ENCODE measurements at regions not wholly inside any gene's neighbourhood (a gene's known extent, or its start where the extent isn't known, plus 50 kb on each side); places are given as distances from the start of the nearest gene placed in this dataset.

- no peaks in the 10 kb centered on the region for H3K9me3 ChIP-seq
- TF ChIP-seq POLR2AphosphoS5 (IDR thresholded peaks at IDR 0.05) (no peak), EP300 (IDR thresholded peaks at IDR 0.05) (no peak), POLR2A (IDR thresholded peaks at IDR 0.05) (no peak)
- TF ChIP-seq, protein P1, sequence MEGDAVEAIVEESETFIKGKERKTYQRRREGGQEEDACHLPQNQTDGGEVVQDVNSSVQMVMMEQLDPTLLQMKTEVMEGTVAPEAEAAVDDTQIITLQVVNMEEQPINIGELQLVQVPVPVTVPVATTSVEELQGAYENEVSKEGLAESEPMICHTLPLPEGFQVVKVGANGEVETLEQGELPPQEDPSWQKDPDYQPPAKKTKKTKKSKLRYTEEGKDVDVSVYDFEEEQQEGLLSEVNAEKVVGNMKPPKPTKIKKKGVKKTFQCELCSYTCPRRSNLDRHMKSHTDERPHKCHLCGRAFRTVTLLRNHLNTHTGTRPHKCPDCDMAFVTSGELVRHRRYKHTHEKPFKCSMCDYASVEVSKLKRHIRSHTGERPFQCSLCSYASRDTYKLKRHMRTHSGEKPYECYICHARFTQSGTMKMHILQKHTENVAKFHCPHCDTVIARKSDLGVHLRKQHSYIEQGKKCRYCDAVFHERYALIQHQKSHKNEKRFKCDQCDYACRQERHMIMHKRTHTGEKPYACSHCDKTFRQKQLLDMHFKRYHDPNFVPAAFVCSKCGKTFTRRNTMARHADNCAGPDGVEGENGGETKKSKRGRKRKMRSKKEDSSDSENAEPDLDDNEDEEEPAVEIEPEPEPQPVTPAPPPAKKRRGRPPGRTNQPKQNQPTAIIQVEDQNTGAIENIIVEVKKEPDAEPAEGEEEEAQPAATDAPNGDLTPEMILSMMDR (IDR thresholded peaks at IDR 0.05) = no peak
- H3K4me1 ChIP-seq = peaks cover 0 to 10% (median 6%) of the 10 kb centered on the region in 3 donors
- WGBS, 2 donors (ENCODE audit: low coverage in 1 of 2) = 81 to 84% methylated on average over 3 to 5 of the region's 5 CpGs
- ATAC-seq = no peak
- no peak overlapping the region for H3K4me3 ChIP-seq
- no peak overlapping the region for H3K27ac ChIP-seq
- no peaks in the 10 kb centered on the region for H3K36me3 ChIP-seq
- H3K27me3 ChIP-seq = no peaks in the 10 kb centered on the region
Observed at GRCh38 chr11:116188350-116188749, 584.4 kb downstream of the BUD13 start.

GRCh38 chr11:116187026-116187425 lies 585.8 kb downstream of the BUD13 start:
- Histone ChIP-seq H3K4me3 (no peak overlapping the region), H3K27ac (no peak overlapping the region), H3K4me1 (no peaks in the 10 kb centered on the region), H3K27me3 (no peaks in the 10 kb centered on the region), H3K36me3 (no peaks in the 10 kb centered on the region), H3K9me3 (no peaks in the 10 kb centered on the region)
- TF ChIP-seq POLR2AphosphoS5 (IDR thresholded peaks at IDR 0.05) (no peak), EP300 (IDR thresholded peaks at IDR 0.05) (no peak), POLR2A (IDR thresholded peaks at IDR 0.05) (no peak)
- TF ChIP-seq, protein P1 (IDR thresholded peaks at IDR 0.05) = no peak
- 78 to 89% methylated on average over 2 of the region's 2 CpGs for WGBS, 2 donors (ENCODE audit: low coverage in 1 of 2)
- ATAC-seq = no peak

- Histone ChIP-seq H3K9me3 (no peaks in the 10 kb centered on the region), H3K4me1 (peaks cover 0 to 13% (median 0%) of the 10 kb centered on the region in 3 donors), H3K27ac (no peak overlapping the region), H3K36me3 (no peaks in the 10 kb centered on the region), H3K27me3 (no peaks in the 10 kb centered on the region), H3K4me3 (no peak overlapping the region)
- 81 to 90% methylated on average over 3 to 4 of the region's 4 CpGs for WGBS, 2 donors (ENCODE audit: low coverage in 1 of 2)
- ATAC-seq = no peak
- TF ChIP-seq EP300 (IDR thresholded peaks at IDR 0.05) (no peak), POLR2A (IDR thresholded peaks at IDR 0.05) (no peak), POLR2AphosphoS5 (IDR thresholded peaks at IDR 0.05) (no peak)
- TF ChIP-seq, protein P1 (IDR thresholded peaks at IDR 0.05) = no peak
Observed at GRCh38 chr11:116185551-116185950, 587.2 kb downstream of the BUD13 start.

- H3K4me3 ChIP-seq = no peak overlapping the region
- H3K27ac ChIP-seq = no peak overlapping the region
- no peaks in the 10 kb centered on the region for H3K36me3 ChIP-seq
- no peak for ATAC-seq
- no peak for TF ChIP-seq POLR2AphosphoS5 (IDR thresholded peaks at IDR 0.05)
- no peak for TF ChIP-seq POLR2A (IDR thresholded peaks at IDR 0.05)
- TF ChIP-seq EP300 (IDR thresholded peaks at IDR 0.05) = no peak
- TF ChIP-seq, protein P1 (IDR thresholded peaks at IDR 0.05) = no peak
- peaks cover 0 to 19% (median 0%) of the 10 kb centered on the region in 3 donors for H3K4me1 ChIP-seq
- no peaks in the 10 kb centered on the region for H3K9me3 ChIP-seq
- H3K27me3 ChIP-seq = no peaks in the 10 kb centered on the region
- WGBS, 2 donors (ENCODE audit: low coverage in 1 of 2) = 100% methylated on average over 2 of the region's 8 CpGs; no CpG with 5 or more reads in 1 of the 2 donors
Observed at GRCh38 chr11:116184763-116185162, 588.0 kb downstream of the BUD13 start.

DNA sequence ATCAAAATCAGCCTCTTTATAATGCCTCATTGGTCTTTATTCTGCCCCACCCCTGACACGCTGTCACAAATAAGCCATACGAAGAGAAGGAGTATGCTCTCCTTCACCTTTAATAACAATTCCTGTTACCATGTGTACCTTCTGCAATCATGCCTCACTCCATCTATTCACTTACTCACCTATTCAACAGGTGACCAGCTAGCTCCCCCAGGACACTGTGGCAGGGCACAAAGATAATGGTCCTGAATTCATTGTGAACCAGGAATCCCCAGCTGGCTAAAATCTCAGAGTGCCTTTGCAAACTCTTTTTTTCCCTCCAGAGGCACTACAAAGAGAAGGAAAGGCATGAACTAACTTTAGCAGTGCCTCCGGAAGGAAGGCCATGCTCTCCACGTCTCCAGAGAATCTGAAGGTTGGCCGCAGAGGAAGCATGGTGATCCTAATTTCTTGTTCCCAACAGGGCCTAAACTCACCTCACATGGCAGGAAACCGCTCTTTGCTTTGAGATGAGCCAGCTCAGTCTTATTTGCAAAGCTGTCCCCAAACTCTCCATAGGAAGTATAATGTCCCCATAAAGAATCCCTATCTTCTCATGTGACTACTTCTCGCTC lies 590.3 kb downstream of the BUD13 start:
- ATAC-seq = no peak
- Histone ChIP-seq H3K9me3 (no peaks in the 10 kb centered on the region), H3K27me3 (no peaks in the 10 kb centered on the region), H3K36me3 (no peaks in the 10 kb centered on the region), H3K4me1 (peaks cover 0 to 19% (median 0%) of the 10 kb centered on the region in 3 donors), H3K4me3 (no peak overlapping the region), H3K27ac (no peak overlapping the region)
- TF ChIP-seq, protein P1 (IDR thresholded peaks at IDR 0.05) = no peak
- TF ChIP-seq POLR2A (IDR thresholded peaks at IDR 0.05) (no peak), POLR2AphosphoS5 (IDR thresholded peaks at IDR 0.05) (no peak), EP300 (IDR thresholded peaks at IDR 0.05) (no peak)
- 72 to 85% methylated on average over 5 to 7 of the region's 7 CpGs for WGBS, 2 donors (ENCODE audit: low coverage in 1 of 2)

Measured in gastroesophageal sphincter (tissue), 4 donors.